ENCODE measurements at regions not wholly inside any gene's neighbourhood (a gene's known extent, or its start where the extent isn't known, plus 50 kb on each side); places are given as distances from the start of the nearest gene placed in this dataset.

DNA sequence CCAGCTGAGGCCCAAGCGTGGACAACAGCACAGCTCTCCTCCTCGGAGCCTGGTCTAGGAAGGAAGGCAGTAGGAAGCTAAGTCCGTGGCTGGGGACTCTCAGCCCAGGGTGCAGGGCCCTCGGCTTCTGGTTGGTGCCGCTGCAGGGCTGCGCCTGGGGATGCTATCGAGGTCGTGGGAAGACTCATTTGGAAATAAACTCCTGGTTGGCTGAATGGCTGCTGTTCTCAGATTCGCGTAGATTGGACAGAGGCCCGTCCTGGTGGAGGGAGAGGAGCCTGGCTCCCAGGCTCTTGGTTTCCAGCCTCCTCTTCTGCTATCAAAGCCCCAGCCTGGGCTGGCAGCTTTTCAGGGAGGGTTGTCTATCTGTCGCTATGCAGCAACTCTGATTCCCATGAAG, 152.6 kb upstream of the FZD8 start:
- TF ChIP-seq, protein P1, sequence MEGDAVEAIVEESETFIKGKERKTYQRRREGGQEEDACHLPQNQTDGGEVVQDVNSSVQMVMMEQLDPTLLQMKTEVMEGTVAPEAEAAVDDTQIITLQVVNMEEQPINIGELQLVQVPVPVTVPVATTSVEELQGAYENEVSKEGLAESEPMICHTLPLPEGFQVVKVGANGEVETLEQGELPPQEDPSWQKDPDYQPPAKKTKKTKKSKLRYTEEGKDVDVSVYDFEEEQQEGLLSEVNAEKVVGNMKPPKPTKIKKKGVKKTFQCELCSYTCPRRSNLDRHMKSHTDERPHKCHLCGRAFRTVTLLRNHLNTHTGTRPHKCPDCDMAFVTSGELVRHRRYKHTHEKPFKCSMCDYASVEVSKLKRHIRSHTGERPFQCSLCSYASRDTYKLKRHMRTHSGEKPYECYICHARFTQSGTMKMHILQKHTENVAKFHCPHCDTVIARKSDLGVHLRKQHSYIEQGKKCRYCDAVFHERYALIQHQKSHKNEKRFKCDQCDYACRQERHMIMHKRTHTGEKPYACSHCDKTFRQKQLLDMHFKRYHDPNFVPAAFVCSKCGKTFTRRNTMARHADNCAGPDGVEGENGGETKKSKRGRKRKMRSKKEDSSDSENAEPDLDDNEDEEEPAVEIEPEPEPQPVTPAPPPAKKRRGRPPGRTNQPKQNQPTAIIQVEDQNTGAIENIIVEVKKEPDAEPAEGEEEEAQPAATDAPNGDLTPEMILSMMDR (IDR thresholded peaks at IDR 0.05; ENCODE audit: unreplicated experiment) = no peak
- DNase-seq (ENCODE audit: low spot score) = no peak
- Mint-ChIP-seq H3K4me3 (ENCODE audit: unreplicated experiment) (no peak overlapping the region), H3K27ac (ENCODE audit: unreplicated experiment) (no peak overlapping the region), H3K27me3 (ENCODE audit: unreplicated experiment) (no peaks in the 10 kb centered on the region), H3K4me1 (ENCODE audit: unreplicated experiment) (no peaks in the 10 kb centered on the region), H3K36me3 (ENCODE audit: low read depth, unreplicated experiment) (no peaks in the 10 kb centered on the region), H3K9me3 (ENCODE audit: unreplicated experiment) (no peaks in the 10 kb centered on the region)

DNA sequence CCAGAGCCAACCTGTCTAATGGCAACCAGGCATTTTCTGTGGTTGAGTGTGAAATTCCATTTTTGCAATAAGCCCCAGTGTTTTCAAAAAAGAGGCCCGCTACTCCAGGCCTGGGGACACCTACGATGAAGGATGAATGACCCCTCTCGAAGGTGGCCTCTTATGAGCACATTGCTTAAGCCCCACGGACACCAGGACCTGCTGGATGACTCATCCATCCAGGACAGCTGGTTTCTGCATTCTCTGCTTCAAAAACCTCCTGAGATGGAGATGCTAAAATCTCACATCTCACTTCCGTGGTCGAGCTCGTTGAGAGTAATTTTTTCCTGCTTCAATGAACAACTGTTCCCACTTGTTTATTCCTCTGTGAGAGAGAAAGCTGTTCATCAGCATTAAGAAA, 150.2 kb upstream of the FZD8 start:
- no peaks in the 10 kb centered on the region for H3K9me3 Mint-ChIP-seq (ENCODE audit: unreplicated experiment)
- H3K4me1 Mint-ChIP-seq (ENCODE audit: unreplicated experiment) = no peaks in the 10 kb centered on the region
- DNase-seq (ENCODE audit: low spot score) = no peak
- H3K36me3 Mint-ChIP-seq (ENCODE audit: low read depth, unreplicated experiment) = no peaks in the 10 kb centered on the region
- no peak overlapping the region for H3K27ac Mint-ChIP-seq (ENCODE audit: unreplicated experiment)
- no peak overlapping the region for H3K4me3 Mint-ChIP-seq (ENCODE audit: unreplicated experiment)
- TF ChIP-seq, protein P1 (IDR thresholded peaks at IDR 0.05; ENCODE audit: unreplicated experiment) = no peak
- H3K27me3 Mint-ChIP-seq (ENCODE audit: unreplicated experiment) = no peaks in the 10 kb centered on the region

GRCh38 chr10:35789996-35790395, 147.9 kb upstream of the FZD8 start:
- Mint-ChIP-seq H3K9me3 (ENCODE audit: unreplicated experiment) (no peaks in the 10 kb centered on the region), H3K4me1 (ENCODE audit: unreplicated experiment) (no peaks in the 10 kb centered on the region), H3K4me3 (ENCODE audit: unreplicated experiment) (no peak overlapping the region), H3K36me3 (ENCODE audit: low read depth, unreplicated experiment) (no peaks in the 10 kb centered on the region), H3K27ac (ENCODE audit: unreplicated experiment) (no peak overlapping the region), H3K27me3 (ENCODE audit: unreplicated experiment) (no peaks in the 10 kb centered on the region)
- TF ChIP-seq, protein P1 (IDR thresholded peaks at IDR 0.05; ENCODE audit: unreplicated experiment) = no peak
- no peak for DNase-seq (ENCODE audit: low spot score)

DNA sequence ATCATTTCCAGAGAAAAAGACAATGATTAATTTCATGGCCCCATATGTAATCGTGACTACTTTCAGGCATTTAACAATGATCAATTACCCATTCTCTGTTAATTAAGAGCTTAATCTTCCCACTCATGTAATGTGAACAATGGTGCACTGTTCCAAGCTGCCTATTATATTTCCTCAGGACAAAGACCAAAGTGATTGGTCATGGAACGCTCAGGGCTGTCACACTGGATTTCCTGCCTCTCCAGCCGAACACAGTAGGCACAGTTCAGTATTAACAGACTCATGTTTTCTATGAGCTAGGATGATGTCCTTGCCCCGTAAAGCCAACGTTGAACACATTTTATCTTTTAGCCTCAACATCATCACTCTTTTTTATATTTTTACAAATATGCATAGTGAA, 142.7 kb upstream of the FZD8 start:
- Mint-ChIP-seq H3K27me3 (ENCODE audit: unreplicated experiment) (no peaks in the 10 kb centered on the region), H3K4me1 (ENCODE audit: unreplicated experiment) (no peaks in the 10 kb centered on the region), H3K27ac (ENCODE audit: unreplicated experiment) (no peak overlapping the region), H3K9me3 (ENCODE audit: unreplicated experiment) (no peaks in the 10 kb centered on the region), H3K4me3 (ENCODE audit: unreplicated experiment) (no peak overlapping the region), H3K36me3 (ENCODE audit: low read depth, unreplicated experiment) (no peaks in the 10 kb centered on the region)
- TF ChIP-seq, protein P1 (IDR thresholded peaks at IDR 0.05; ENCODE audit: unreplicated experiment) = no peak
- DNase-seq (ENCODE audit: low spot score) = no peak

- Mint-ChIP-seq H3K27ac (ENCODE audit: unreplicated experiment) (no peak overlapping the region), H3K4me1 (ENCODE audit: unreplicated experiment) (no peaks in the 10 kb centered on the region), H3K27me3 (ENCODE audit: unreplicated experiment) (peaks cover 2% of the 10 kb centered on the region), H3K9me3 (ENCODE audit: unreplicated experiment) (no peaks in the 10 kb centered on the region), H3K36me3 (ENCODE audit: low read depth, unreplicated experiment) (no peaks in the 10 kb centered on the region), H3K4me3 (ENCODE audit: unreplicated experiment) (no peak overlapping the region)
- DNase-seq (ENCODE audit: low spot score) = no peak
- TF ChIP-seq, protein P1 (IDR thresholded peaks at IDR 0.05; ENCODE audit: unreplicated experiment) = no peak
Measured at GRCh38 chr10:35783305-35783838, 141.3 kb upstream of the FZD8 start.

Data from endothelial cell (in vitro differentiated cells).